MM.1S (cell line): ENCODE measurements at regions not wholly inside any gene's neighbourhood (a gene's known extent, or its start where the extent isn't known, plus 50 kb on each side); places are given as distances from the start of the nearest gene placed in this dataset.

Source experiments
- CTCF ChIP-seq: fragments of 300-600 bp; sonication (generic); IDR thresholded peaks from 2 replicates; pipeline ENCODE4 v1.5.1; 2016; ENCODE audit warnings: antibody characterized with exemption, low read length, mixed read lengths
- EZH2 ChIP-seq: fragments of 300-600 bp; sonication (generic); optimal IDR thresholded peaks from 2 replicates; pipeline ENCODE3; 2017; ENCODE audit warnings: low read depth, mild to moderate bottlenecking, antibody characterized with exemption, low read length, mixed read lengths

- TF ChIP-seq CTCF, result no peak
- TF ChIP-seq EZH2, result no peak
Measured at GRCh38 chr4:176885224-176885623, 92.5 kb upstream of the VEGFC start.
